Lung (tissue), 11 donors: ENCODE measurements at regions not wholly inside any gene's neighbourhood (a gene's known extent, or its start where the extent isn't known, plus 50 kb on each side); places are given as distances from the start of the nearest gene placed in this dataset.

Experiments
- ATAC-seq: fragments of 200-7000 bp; cut with Tn5 transposase; one replicate; pipeline ENCODE4 v1.9.1; 2020; ENCODE audit warnings: moderate number of reproducible peaks; ENCODE audit not compliant: insufficient read depth, low FRiP score
- DNase-seq, 3 donors: peaks; one replicate each; pipeline ENCODE4 v3.0.0-alpha.2; 2013 to 2017
- H3K27ac ChIP-seq, 2 donors: one replicate each; pipeline ENCODE4 v1.5.1; 2013; ENCODE audit warnings: mild to moderate bottlenecking in 2 of 2, moderate library complexity in 2 of 2, control low read depth in 1 of 2, inconsistent platforms in 1 of 2, low read depth in 1 of 2, low read length in 1 of 2
- H3K27me3 ChIP-seq, 3 donors: one replicate each; pipeline ENCODE4 v1.5.1; 2013; ENCODE audit warnings: low read length in 2 of 3; ENCODE audit not compliant: control insufficient read depth in 3 of 3, insufficient read depth in 3 of 3
- H3K36me3 ChIP-seq, 4 donors: one replicate each; pipeline ENCODE4 v1.5.1; 2013; ENCODE audit warnings: low read length in 4 of 4, mild to moderate bottlenecking in 1 of 4, moderate library complexity in 1 of 4; ENCODE audit not compliant: control insufficient read depth in 4 of 4, insufficient read depth in 4 of 4
- H3K4me1 ChIP-seq, 5 donors: one replicate each; pipeline ENCODE4 v1.5.1; 2013; ENCODE audit warnings: low read length in 5 of 5, mild to moderate bottlenecking in 2 of 5, moderate library complexity in 1 of 5; ENCODE audit not compliant: control insufficient read depth in 5 of 5, insufficient read depth in 5 of 5
- H3K4me3 ChIP-seq: one replicate; pipeline ENCODE4 v1.5.1; 2013; ENCODE audit warnings: mild to moderate bottlenecking, control low read depth, moderate library complexity
- H3K9ac ChIP-seq, 2 donors: one replicate each; pipeline ENCODE4 v1.5.1; 2013; ENCODE audit warnings: low read length in 2 of 2, control low read depth in 1 of 2; ENCODE audit not compliant: insufficient read depth in 1 of 2
- H3K9me3 ChIP-seq, 4 donors: one replicate each; pipeline ENCODE4 v1.5.1; 2013; ENCODE audit warnings: low read length in 3 of 4, mild to moderate bottlenecking in 1 of 4, moderate library complexity in 1 of 4; ENCODE audit not compliant: control insufficient read depth in 4 of 4, insufficient read depth in 3 of 4
- CTCF ChIP-seq: IDR thresholded peaks from 2 replicates; pipeline ENCODE4 v1.5.1; 2012; ENCODE audit warnings: mild to moderate bottlenecking; ENCODE audit errors: control extremely low read depth, extremely low read depth
- WGBS, 2 donors: extraction: QIAGEN DNeasy Blood & Tissue Kit; methylation state at CpG; one replicate each; pipeline ENCODE4 v1.1.7; 2013; 5-methylcytosine and 5-hydroxymethylcytosine counted together
- donor health status: control.
- donor health status: control.
- donor health status: Bipolar disorder and iron deficiency.
- donor health status: healthy.
- donor health status: DM: yes; HTN: yes; CAD: no.

GRCh38 chr10:2852574-2853323 lies 214.6 kb upstream of the PFKP start:
- H3K9ac ChIP-seq = no peak overlapping the region
- H3K27ac ChIP-seq = no peak overlapping the region
- no peak for ATAC-seq
- no peak overlapping the region for H3K4me3 ChIP-seq
- H3K9me3 ChIP-seq = no peaks in the 10 kb centered on the region
- 51 to 64% methylated on average over 2 of the region's 2 CpGs for WGBS, 2 donors
- H3K36me3 ChIP-seq = no peaks in the 10 kb centered on the region
- TF ChIP-seq CTCF = no peak
- DNase-seq = no peak
- H3K27me3 ChIP-seq = peaks cover 0 to 18% (median 5%) of the 10 kb centered on the region in 3 donors
- H3K4me1 ChIP-seq = no peaks in the 10 kb centered on the region

GRCh38 chr10:2851566-2851965 lies 215.8 kb upstream of the PFKP start:
- WGBS, 2 donors = 71 to 77% methylated on average over 3 of the region's 3 CpGs
- DNase-seq (no peak), ATAC-seq (no peak)
- no peak for TF ChIP-seq CTCF
- Histone ChIP-seq H3K4me3 (no peak overlapping the region), H3K27ac (no peak overlapping the region), H3K9ac (no peak overlapping the region), H3K9me3 (no peaks in the 10 kb centered on the region), H3K27me3 (peaks cover 0 to 15% (median 3%) of the 10 kb centered on the region in 3 donors), H3K36me3 (no peaks in the 10 kb centered on the region), H3K4me1 (no peaks in the 10 kb centered on the region)

- DNase-seq (no peak), ATAC-seq (no peak)
- H3K36me3 ChIP-seq = no peaks in the 10 kb centered on the region
- H3K27me3 ChIP-seq = peaks cover 0 to 8% (median 2%) of the 10 kb centered on the region in 3 donors
- H3K9ac ChIP-seq = no peak overlapping the region
- no peaks in the 10 kb centered on the region for H3K9me3 ChIP-seq
- no peak overlapping the region for H3K27ac ChIP-seq
- TF ChIP-seq CTCF = no peak
- no peak overlapping the region for H3K4me3 ChIP-seq
- no peaks in the 10 kb centered on the region for H3K4me1 ChIP-seq
- WGBS, 2 donors = 91 to 94% methylated on average over 5 of the region's 5 CpGs
Observed at GRCh38 chr10:2850202-2850601, 217.1 kb upstream of the PFKP start.

GRCh38 chr10:2844925-2845324 lies 222.4 kb upstream of the PFKP start:
- WGBS, 2 donors = 82 to 84% methylated on average over 5 of the region's 5 CpGs
- no peak for ATAC-seq
- Histone ChIP-seq H3K27ac (no peak overlapping the region), H3K4me1 (no peaks in the 10 kb centered on the region), H3K27me3 (no peaks in the 10 kb centered on the region), H3K36me3 (no peaks in the 10 kb centered on the region), H3K9ac (no peak overlapping the region), H3K4me3 (no peak overlapping the region), H3K9me3 (no peaks in the 10 kb centered on the region)
- no peak for TF ChIP-seq CTCF
- DNase-seq = no peak
